IPS-18c (cell line): ENCODE measurements at regions not wholly inside any gene's neighbourhood (a gene's known extent, or its start where the extent isn't known, plus 50 kb on each side); places are given as distances from the start of the nearest gene placed in this dataset.

Experiments
- H3K4me3 ChIP-seq: 2 replicates; pipeline ENCODE4 v1.7.0; 2013; ENCODE audit warnings: low read depth, mild to moderate bottlenecking, low read length, moderate library complexity; ENCODE audit not compliant: insufficient read depth
- H3K9me3 ChIP-seq: one replicate; pipeline ENCODE4 v1.6.1; 2013; ENCODE audit warnings: mild to moderate bottlenecking, low read length, moderate library complexity; ENCODE audit not compliant: control insufficient read depth, insufficient read depth

DNA sequence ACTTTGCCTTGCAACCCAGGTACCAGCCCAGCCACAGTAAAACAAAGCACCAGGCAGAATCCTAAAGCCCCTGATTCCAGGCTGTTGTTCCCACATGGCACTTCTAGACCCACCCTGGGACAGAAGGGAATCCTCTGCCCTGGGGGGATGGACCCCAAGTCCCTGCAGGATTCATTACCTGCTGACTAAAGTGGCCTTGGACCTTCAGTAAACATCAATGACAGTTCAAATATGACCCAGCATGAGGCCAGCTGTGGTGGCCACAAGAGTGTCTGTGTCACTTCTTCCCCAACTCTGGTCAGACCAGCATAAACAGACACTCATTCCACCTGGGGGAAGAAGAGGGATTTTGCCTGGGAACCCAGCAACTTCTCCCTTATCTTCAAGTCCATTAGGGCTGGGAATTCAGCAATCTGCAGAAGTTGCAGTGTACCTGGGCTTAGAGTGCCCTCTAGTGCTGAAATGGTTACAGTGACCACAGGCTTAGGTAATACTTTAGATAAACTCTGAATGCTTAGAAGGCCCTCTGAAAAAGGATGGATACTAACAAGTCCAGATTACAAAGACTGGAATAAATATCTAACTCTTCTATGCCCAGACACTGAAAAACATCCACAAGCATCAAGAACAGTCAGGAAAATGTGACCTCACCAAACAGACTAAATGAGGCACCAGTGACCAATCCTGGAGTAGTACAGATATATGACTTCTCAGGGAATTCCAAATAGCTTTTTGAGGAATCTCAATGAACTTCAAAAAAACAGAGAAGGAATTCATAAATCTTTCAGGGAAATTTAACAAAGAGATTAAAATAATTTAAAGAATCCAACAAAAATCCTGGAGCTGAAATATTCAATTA is 108.5 kb upstream of the TMEM168 start:
- Histone ChIP-seq H3K4me3 (no peak overlapping the region), H3K9me3 (no peaks in the 10 kb centered on the region)

DNA sequence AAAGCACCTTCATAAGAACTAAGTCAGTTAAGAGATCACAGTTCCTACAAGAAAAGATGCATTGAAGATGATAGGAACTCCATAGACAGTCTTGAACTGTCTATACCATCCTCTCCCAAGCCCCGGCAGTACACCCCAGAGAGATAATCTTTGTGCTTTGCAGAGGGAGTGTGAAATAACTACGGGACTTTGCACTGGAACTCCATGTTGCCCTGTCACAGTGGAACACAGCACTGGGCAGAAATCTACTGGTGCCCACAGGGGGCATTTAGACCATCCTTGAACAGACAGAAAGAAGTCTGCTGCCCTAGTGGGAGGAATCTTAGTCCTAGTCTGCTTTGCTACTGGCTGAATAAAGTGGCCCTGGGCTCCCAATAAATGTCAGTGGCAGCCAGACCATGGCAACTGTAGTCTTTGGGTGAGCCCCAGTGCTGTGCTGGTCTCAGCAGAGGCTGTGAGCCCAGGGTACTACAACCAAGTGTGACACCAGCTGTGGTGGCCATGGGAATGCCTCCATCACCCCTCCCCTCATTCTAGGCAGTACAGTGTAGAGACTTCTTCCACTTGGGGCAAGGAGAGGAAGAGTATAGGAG is 107.7 kb upstream of the TMEM168 start:
- no peak overlapping the region for H3K4me3 ChIP-seq

DNA sequence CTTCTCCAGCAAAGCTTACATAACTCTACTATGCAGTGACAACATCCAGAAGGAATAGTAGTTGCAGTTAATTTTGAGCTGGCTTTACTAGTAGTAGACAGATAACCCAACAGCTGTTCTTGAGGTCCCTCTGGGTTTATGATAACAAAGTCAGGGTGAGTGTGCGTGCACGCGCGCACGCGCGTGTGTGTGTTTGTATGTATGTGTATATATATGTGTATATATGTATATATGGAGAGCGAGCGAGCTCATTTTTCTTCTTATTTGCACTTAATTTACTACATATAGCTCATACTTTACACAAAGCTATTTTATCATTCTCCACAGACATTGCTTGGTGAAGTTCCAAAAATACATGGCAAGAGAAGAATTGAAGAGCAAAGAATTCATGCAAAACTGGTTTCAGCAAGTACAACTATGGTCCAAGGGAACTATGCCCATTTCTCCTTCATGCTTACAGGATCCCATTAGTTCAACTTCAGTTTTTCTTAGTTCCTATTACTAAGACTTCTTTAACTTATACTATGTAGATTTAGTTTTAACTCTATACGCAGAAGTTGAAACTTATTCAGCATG is 105.9 kb upstream of the TMEM168 start:
- Histone ChIP-seq H3K9me3 (no peaks in the 10 kb centered on the region), H3K4me3 (no peak overlapping the region)

More for the DNA sequence above, 107.7 kb upstream of the TMEM168 start:
- no peaks in the 10 kb centered on the region for H3K9me3 ChIP-seq

DNA sequence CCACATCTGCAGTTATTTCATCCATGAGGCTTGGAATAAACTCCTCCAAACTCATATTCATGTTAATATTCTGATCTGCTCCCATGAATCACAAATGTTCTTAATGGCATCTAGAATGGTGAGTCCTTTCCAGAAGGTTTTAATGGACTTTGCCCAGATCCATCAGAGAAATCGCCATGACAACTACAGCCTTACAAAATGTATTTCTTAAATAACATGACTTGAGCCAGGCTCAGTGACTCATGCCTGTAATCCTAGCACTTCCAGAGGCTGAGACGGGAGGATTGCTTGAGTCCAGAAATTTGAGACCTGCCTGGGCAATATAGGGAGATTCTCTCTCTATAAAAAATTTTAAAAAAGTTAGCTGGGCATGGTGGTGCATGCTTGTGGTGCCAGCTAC is 102.1 kb upstream of the TMEM168 start:
- H3K4me3 ChIP-seq = no peak overlapping the region
- no peaks in the 10 kb centered on the region for H3K9me3 ChIP-seq

GRCh38 chr7:112891698-112892097 is 101.5 kb upstream of the TMEM168 start:
- Histone ChIP-seq H3K9me3 (no peaks in the 10 kb centered on the region), H3K4me3 (no peak overlapping the region)

DNA sequence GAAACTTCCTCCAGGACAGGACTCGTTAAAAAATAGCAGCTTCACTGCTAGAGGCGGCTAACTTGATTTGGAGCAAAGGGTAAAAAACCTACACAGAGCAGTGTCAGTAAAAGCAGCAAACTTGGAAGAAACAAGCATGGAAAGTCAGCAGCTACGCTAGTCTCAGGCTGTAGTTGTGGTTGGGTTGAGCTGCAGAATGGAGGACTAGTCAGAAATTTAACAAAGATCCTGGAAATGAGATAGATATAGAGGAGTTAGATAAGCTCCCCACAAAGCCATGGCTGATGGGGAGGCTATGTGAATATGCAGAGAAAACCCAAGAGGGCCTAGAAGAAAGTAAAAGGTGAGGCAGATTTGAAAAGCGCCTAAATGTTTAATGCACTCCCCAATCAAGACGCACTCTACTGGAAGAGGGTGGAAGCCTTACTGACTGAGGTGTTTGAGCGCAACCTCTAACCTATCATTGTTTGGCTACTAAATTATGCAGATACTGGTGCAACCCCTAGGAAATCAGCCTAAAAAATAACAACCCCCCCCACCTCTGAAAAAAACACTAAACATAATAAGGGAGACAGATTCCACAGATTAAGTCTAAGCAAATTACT is 99.7 kb upstream of the TMEM168 start:
- no peak overlapping the region for H3K4me3 ChIP-seq

DNA sequence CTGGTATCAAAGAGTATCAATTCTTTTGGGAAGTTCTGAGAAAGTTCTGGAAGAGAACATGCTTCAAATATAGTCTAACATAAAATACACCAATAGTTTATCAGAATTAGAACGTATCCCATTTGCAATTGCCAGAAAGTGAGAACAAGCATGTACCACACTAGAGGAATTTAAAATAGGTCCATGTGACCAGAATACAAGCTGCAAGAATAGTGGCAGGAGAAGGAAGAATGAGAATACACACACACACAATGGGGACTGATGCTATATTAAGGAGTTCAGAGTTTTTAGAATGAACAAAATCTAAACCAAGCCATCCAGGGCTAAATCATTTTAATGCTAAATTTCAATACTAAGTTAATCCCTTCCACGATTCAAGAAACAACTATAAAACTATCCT is 99.1 kb upstream of the TMEM168 start:
- Histone ChIP-seq H3K9me3 (no peaks in the 10 kb centered on the region), H3K4me3 (no peak overlapping the region)

More for the DNA sequence above, 99.7 kb upstream of the TMEM168 start:
- no peaks in the 10 kb centered on the region for H3K9me3 ChIP-seq

- Histone ChIP-seq H3K4me3 (no peak overlapping the region), H3K9me3 (no peaks in the 10 kb centered on the region)
Observed at GRCh38 chr7:112888781-112889180, 98.6 kb upstream of the TMEM168 start.

DNA sequence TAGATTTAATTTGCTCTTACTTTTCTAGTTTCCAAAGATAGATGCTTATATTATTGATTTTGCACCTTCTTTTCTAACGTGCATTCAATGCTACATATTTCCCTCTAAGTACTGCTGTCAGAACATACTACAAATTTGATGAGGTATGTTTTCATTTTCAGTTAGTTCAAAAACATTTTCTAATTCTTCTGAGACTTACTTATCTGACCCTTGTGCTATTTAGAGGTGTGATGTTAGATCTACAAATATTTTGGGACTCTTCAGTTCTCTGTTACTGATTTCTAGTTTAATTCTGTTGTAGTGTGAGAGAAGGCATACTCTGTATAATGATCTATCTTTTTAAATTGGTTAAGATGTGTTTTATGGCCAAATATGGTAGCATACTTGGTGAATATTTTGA is 97.8 kb upstream of the TMEM168 start:
- Histone ChIP-seq H3K9me3 (no peaks in the 10 kb centered on the region), H3K4me3 (no peak overlapping the region)

DNA sequence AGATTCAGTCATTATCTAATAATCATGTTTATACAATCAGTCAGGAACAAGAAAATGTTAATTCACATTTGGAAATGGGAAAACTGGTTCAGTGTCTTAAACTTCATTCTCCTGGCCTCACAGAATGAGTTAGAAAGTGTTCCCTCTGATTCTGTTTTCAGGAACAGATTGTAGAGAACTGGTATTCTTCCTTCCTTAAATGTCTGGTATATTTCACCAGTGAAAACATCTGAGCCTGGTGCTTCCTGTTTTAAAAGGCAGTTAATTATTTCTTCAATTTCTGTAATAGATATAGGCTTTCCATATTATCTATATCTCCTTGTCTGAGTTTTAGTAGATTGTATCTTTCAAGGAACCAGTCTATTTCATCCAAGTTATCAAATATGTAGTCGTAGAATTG is 97.1 kb upstream of the TMEM168 start:
- Histone ChIP-seq H3K9me3 (no peaks in the 10 kb centered on the region), H3K4me3 (no peak overlapping the region)

GRCh38 chr7:112886208-112886607 is 96.0 kb upstream of the TMEM168 start:
- Histone ChIP-seq H3K4me3 (no peak overlapping the region), H3K9me3 (no peaks in the 10 kb centered on the region)

- H3K4me3 ChIP-seq = no peak overlapping the region
- no peaks in the 10 kb centered on the region for H3K9me3 ChIP-seq
Observed at GRCh38 chr7:112882991-112883390, 92.8 kb upstream of the TMEM168 start.

DNA sequence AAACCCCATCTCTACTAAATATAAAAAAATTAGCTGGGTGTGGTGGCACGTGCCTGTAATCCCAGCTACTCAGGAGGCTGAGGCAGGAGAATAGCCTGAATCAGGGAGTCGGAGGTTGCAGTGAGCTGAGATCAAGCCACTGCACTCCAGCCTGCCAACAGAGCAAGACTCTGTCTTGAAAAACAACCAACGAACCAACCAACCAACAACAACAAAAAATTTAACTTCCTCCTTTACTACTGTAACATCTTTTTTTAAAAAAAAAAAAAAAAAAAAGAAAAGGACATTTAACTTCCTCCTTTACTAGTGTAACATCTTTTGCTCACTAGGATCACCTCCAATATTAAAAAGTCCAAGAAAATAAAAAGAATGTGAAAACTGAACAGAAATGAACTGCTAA is 92.3 kb upstream of the TMEM168 start:
- no peaks in the 10 kb centered on the region for H3K9me3 ChIP-seq
- no peak overlapping the region for H3K4me3 ChIP-seq

DNA sequence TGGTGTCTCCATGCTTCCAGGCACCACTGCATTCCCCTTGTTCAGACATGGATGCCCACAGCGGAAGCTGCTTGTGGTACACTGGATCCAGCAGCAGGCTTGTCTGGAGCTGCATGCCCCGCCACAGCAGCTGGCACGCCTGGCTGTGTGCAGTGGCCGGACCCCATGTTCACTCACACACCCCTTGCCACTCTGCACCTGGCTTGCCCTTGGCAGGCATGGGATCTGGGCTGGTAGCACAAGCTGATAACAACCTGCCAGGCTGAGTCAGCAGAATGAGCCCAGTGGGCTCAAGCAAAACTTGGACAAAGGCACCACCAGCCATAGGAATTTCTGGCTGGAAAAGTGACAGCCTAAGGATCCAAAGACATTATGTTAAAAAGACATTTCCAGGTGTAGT is 91.8 kb upstream of the TMEM168 start:
- no peak overlapping the region for H3K4me3 ChIP-seq

GRCh38 chr7:112880818-112881418 is 90.7 kb upstream of the TMEM168 start:
- Histone ChIP-seq H3K9me3 (no peaks in the 10 kb centered on the region), H3K4me3 (no peak overlapping the region)

More for the DNA sequence above, 91.8 kb upstream of the TMEM168 start:
- H3K9me3 ChIP-seq = no peaks in the 10 kb centered on the region

GRCh38 chr7:112877691-112878460 is 87.7 kb upstream of the TMEM168 start:
- H3K4me3 ChIP-seq = no peak overlapping the region
- no peaks in the 10 kb centered on the region for H3K9me3 ChIP-seq

- Histone ChIP-seq H3K9me3 (no peaks in the 10 kb centered on the region), H3K4me3 (no peak overlapping the region)
Observed at GRCh38 chr7:112876877-112877276, 86.7 kb upstream of the TMEM168 start.
